Loucy (cell line): ENCODE measurements at regions not wholly inside any gene's neighbourhood (a gene's known extent, or its start where the extent isn't known, plus 50 kb on each side); places are given as distances from the start of the nearest gene placed in this dataset.

Experiments used
- EZH2phosphoT487 ChIP-seq: fragments of 200-600 bp; IDR thresholded peaks from 2 replicates; pipeline ENCODE4 v1.6.1; 2018; ENCODE audit warnings: antibody characterized with exemption, mild to moderate bottlenecking, moderate library complexity, borderline replicate concordance
- TF ChIP-seq, protein P1 (sequence below): fragments of 200-600 bp; sonication (generic); conservative IDR thresholded peaks from 2 replicates; pipeline ENCODE4 v1.5.1; 2014; ENCODE audit warnings: mild to moderate bottlenecking, antibody characterized with exemption, low read length

DNA sequence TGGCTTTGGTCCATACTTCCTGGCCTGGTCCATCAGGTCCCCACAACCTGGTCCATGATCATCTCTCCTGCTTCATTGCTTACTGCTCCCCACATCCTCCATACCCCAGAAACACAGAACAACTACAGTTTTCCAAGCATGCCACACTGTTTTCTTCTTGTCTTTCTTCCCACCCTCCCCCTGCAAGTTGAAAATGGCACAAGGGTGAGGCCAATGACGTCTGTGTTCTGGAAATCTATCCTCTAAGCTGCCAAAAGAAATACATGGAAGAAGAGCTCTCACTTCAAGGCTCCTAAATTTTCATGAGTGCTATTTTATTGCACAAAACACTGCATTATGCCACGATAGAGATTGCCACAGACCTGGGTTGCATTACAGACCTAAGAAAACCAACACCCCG is 404.4 kb downstream of the VPS13C start:
- TF ChIP-seq, protein P1, sequence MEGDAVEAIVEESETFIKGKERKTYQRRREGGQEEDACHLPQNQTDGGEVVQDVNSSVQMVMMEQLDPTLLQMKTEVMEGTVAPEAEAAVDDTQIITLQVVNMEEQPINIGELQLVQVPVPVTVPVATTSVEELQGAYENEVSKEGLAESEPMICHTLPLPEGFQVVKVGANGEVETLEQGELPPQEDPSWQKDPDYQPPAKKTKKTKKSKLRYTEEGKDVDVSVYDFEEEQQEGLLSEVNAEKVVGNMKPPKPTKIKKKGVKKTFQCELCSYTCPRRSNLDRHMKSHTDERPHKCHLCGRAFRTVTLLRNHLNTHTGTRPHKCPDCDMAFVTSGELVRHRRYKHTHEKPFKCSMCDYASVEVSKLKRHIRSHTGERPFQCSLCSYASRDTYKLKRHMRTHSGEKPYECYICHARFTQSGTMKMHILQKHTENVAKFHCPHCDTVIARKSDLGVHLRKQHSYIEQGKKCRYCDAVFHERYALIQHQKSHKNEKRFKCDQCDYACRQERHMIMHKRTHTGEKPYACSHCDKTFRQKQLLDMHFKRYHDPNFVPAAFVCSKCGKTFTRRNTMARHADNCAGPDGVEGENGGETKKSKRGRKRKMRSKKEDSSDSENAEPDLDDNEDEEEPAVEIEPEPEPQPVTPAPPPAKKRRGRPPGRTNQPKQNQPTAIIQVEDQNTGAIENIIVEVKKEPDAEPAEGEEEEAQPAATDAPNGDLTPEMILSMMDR = no peak
- no peak for TF ChIP-seq EZH2phosphoT487
